Activated T-cell treated with anti-CD3 and anti-CD28 coated beads, Interleukin-2, amount 50 U/mL, for 72 hours (primary cell): ENCODE measurements at regions not wholly inside any gene's neighbourhood (a gene's known extent, or its start where the extent isn't known, plus 50 kb on each side); places are given as distances from the start of the nearest gene placed in this dataset.

Experiments used
- ATAC-seq, 2 donors: fragments of 150-1000 bp; cut with Tn5 transposase; replicated peaks in 1 of 2; 2 replicates each; pipeline ENCODE4 v1.10.0; 2021; ENCODE audit warnings: moderate library complexity in 2 of 2, mild to moderate bottlenecking in 1 of 2
- DNase-seq, 2 donors: peaks; one replicate each; pipeline ENCODE4 v3.0.0; 2021 to 2022; ENCODE audit warnings: mixed read lengths in 1 of 2
- H3K27ac Mint-ChIP-seq: one replicate; pipeline ENCODE4 v1.8.0; 2022; ENCODE audit warnings: mild to moderate bottlenecking, moderate library complexity, mixed read lengths
- H3K27me3 Mint-ChIP-seq: one replicate; pipeline ENCODE4 v1.8.0; 2022; ENCODE audit warnings: low read depth, mixed read lengths
- H3K36me3 Mint-ChIP-seq, 2 donors: one replicate each; pipeline ENCODE4 v1.8.0; 2022; ENCODE audit warnings: mixed read lengths in 2 of 2, mild to moderate bottlenecking in 1 of 2; ENCODE audit not compliant: insufficient read depth in 2 of 2
- H3K4me1 Mint-ChIP-seq: one replicate; pipeline ENCODE4 v1.8.0; 2022; ENCODE audit warnings: low read depth, mixed read lengths
- H3K4me3 Mint-ChIP-seq, 2 donors: one replicate each; pipeline ENCODE4 v1.8.0; 2022; ENCODE audit warnings: mild to moderate bottlenecking in 2 of 2, mixed read lengths in 2 of 2, moderate library complexity in 2 of 2
- H3K9me3 Mint-ChIP-seq, 2 donors: one replicate each; pipeline ENCODE4 v1.8.0; 2022; ENCODE audit warnings: mixed read lengths in 2 of 2

- DNase-seq: no peak
- peaks cover 32% of the 10 kb centered on the region for H3K27me3 Mint-ChIP-seq
- no peak overlapping the region for H3K27ac Mint-ChIP-seq
- no peaks in the 10 kb centered on the region for H3K9me3 Mint-ChIP-seq
- no peaks in the 10 kb centered on the region for H3K36me3 Mint-ChIP-seq
- ATAC-seq: no peak
- no peaks in the 10 kb centered on the region for H3K4me1 Mint-ChIP-seq
- no peak overlapping the region for H3K4me3 Mint-ChIP-seq
Measured at GRCh38 chr11:94697156-94697555, 71.0 kb upstream of the AMOTL1 start.

- ATAC-seq: no peak
- Mint-ChIP-seq H3K4me1 (no peaks in the 10 kb centered on the region), H3K27ac (no peak overlapping the region), H3K9me3 (peaks cover 0 to 1% of the 10 kb centered on the region in 2 donors), H3K36me3 (no peaks in the 10 kb centered on the region), H3K4me3 (no peak overlapping the region), H3K27me3 (peaks cover 32% of the 10 kb centered on the region)
- DNase-seq: no peak
Measured at GRCh38 chr11:94700622-94701021, 67.5 kb upstream of the AMOTL1 start.

GRCh38 chr11:94702481-94702880 is 65.7 kb upstream of the AMOTL1 start:
- Mint-ChIP-seq H3K36me3 (no peaks in the 10 kb centered on the region), H3K4me1 (no peaks in the 10 kb centered on the region), H3K27ac (no peak overlapping the region), H3K4me3 (no peak overlapping the region), H3K9me3 (peaks cover 0 to 1% of the 10 kb centered on the region in 2 donors), H3K27me3 (peaks cover 17% of the 10 kb centered on the region)
- no peak for DNase-seq
- no peak for ATAC-seq

GRCh38 chr11:94705419-94705818 is 62.7 kb upstream of the AMOTL1 start:
- no peak overlapping the region for H3K4me3 Mint-ChIP-seq
- no peaks in the 10 kb centered on the region for H3K36me3 Mint-ChIP-seq
- H3K9me3 Mint-ChIP-seq: peaks cover 0 to 1% of the 10 kb centered on the region in 2 donors
- DNase-seq (no peak), ATAC-seq (no peak)
- no peaks in the 10 kb centered on the region for H3K4me1 Mint-ChIP-seq
- no peak overlapping the region for H3K27ac Mint-ChIP-seq
- peaks cover 6% of the 10 kb centered on the region for H3K27me3 Mint-ChIP-seq

- Mint-ChIP-seq H3K27ac (no peak overlapping the region), H3K36me3 (no peaks in the 10 kb centered on the region), H3K4me3 (no peak overlapping the region), H3K27me3 (peaks cover 6% of the 10 kb centered on the region), H3K9me3 (peaks cover 0 to 1% of the 10 kb centered on the region in 2 donors), H3K4me1 (no peaks in the 10 kb centered on the region)
- DNase-seq (no peak), ATAC-seq (no peak)
Measured at GRCh38 chr11:94705891-94706615, 62.1 kb upstream of the AMOTL1 start.

- DNase-seq (no peak), ATAC-seq (no peak)
- H3K36me3 Mint-ChIP-seq: no peaks in the 10 kb centered on the region
- H3K9me3 Mint-ChIP-seq: no peaks in the 10 kb centered on the region
- no peak overlapping the region for H3K27ac Mint-ChIP-seq
- H3K4me3 Mint-ChIP-seq: no peak overlapping the region
- H3K4me1 Mint-ChIP-seq: no peaks in the 10 kb centered on the region
- H3K27me3 Mint-ChIP-seq: peaks cover 6% of the 10 kb centered on the region
Measured at GRCh38 chr11:94708176-94708575, 60.0 kb upstream of the AMOTL1 start.

- Mint-ChIP-seq H3K27me3 (peaks cover 8% of the 10 kb centered on the region), H3K36me3 (no peaks in the 10 kb centered on the region), H3K27ac (no peak overlapping the region), H3K9me3 (peaks cover 0 to under 1% of the 10 kb centered on the region in 2 donors), H3K4me3 (no peak overlapping the region), H3K4me1 (no peaks in the 10 kb centered on the region)
- ATAC-seq: no peak
- no peak for DNase-seq
Measured at GRCh38 chr11:94708642-94709041, 59.5 kb upstream of the AMOTL1 start.

- no peak for ATAC-seq
- no peak for DNase-seq
- Mint-ChIP-seq H3K4me3 (no peak overlapping the region), H3K36me3 (no peaks in the 10 kb centered on the region), H3K27ac (no peak overlapping the region), H3K27me3 (peaks cover 37% of the 10 kb centered on the region), H3K4me1 (no peaks in the 10 kb centered on the region), H3K9me3 (peaks cover 2% of the 10 kb centered on the region in 2 donors)
Measured at GRCh38 chr11:94715225-94715624, 52.9 kb upstream of the AMOTL1 start.

GRCh38 chr11:94717667-94718066 is 50.5 kb upstream of the AMOTL1 start:
- peaks cover 2% of the 10 kb centered on the region in 2 donors for H3K9me3 Mint-ChIP-seq
- peaks cover 53% of the 10 kb centered on the region for H3K27me3 Mint-ChIP-seq
- no peak overlapping the region for H3K4me3 Mint-ChIP-seq
- no peaks in the 10 kb centered on the region for H3K36me3 Mint-ChIP-seq
- no peaks in the 10 kb centered on the region for H3K4me1 Mint-ChIP-seq
- no peak for ATAC-seq
- no peak for DNase-seq
- no peak overlapping the region for H3K27ac Mint-ChIP-seq
